K562 (cell line): ENCODE measurements at regions not wholly inside any gene's neighbourhood (a gene's known extent, or its start where the extent isn't known, plus 50 kb on each side); places are given as distances from the start of the nearest gene placed in this dataset.
A peak's percentile ranks its signal among the peaks of the same experiment; 100 is the strongest.

Source experiments
- CCAR2 ChIP-seq: fragments of 200-400 bp; formaldehyde crosslinking; IDR thresholded peaks from 2 replicates; pipeline ENCODE4 v1.6.1; 2017; ENCODE audit warnings: mild to moderate bottlenecking, low read depth, low read length
- EWSR1 ChIP-seq: fragments of 450-650 bp; IDR thresholded peaks from 2 replicates; pipeline ENCODE4 v1.6.1; 2018; ENCODE audit warnings: borderline replicate concordance, mild to moderate bottlenecking, low read depth, moderate library complexity; ENCODE audit not compliant: partially characterized antibody
- GTF2A2 ChIP-seq: IDR thresholded peaks from 2 replicates; pipeline ENCODE4 v1.6.1; 2016; ENCODE audit warnings: mild to moderate bottlenecking, missing genetic modification characterization, missing compliant biosample characterization
- GTF2F1 ChIP-seq: IDR thresholded peaks from 2 replicates; pipeline ENCODE4 v1.6.1; 2011; ENCODE audit warnings: low read depth, low read length, improper control_type of control experiment
- ILK ChIP-seq: fragments of 450-650 bp; IDR thresholded peaks from 2 replicates; pipeline ENCODE4 v1.6.1; 2016; ENCODE audit warnings: missing genetic modification characterization, low read depth, mild to moderate bottlenecking, missing compliant biosample characterization, moderate library complexity, borderline replicate concordance
- NR1H2 ChIP-seq: sonication (generic); formaldehyde crosslinking; IDR thresholded peaks from 2 replicates; pipeline ENCODE4 v1.4.0; 2020; ENCODE audit warnings: mild to moderate bottlenecking, missing genetic modification reagents
- ZNF589 ChIP-seq: fragments of 200-800 bp; sonication (Bioruptor generic); IDR thresholded peaks from 2 replicates; pipeline ENCODE4 v1.6.1; 2016; ENCODE audit warnings: low read depth, missing genetic modification characterization, missing compliant biosample characterization
- TF ChIP-seq, protein P1 (sequence below): IDR thresholded peaks from 3 replicates; pipeline ENCODE4 v1.6.1; 2011; ENCODE audit warnings: borderline replicate concordance, mild to moderate bottlenecking; ENCODE audit not compliant: insufficient read length, insufficient read depth
- TF ChIP-seq, protein P2 (sequence below), 2 experiments: fragments of 450-650 bp; conservative IDR thresholded peaks; 2 replicates each; pipeline ENCODE4 v1.6.1; 2017; ENCODE audit warnings: mild to moderate bottlenecking in 2 of 2, moderate library complexity in 2 of 2
- TF ChIP-seq, protein P3 (sequence below): sonication (generic); formaldehyde crosslinking; IDR thresholded peaks from 2 replicates; pipeline ENCODE4 v1.8.0; 2022; ENCODE audit warnings: mild to moderate bottlenecking, missing genetic modification reagents
- TF ChIP-seq, protein P4 (sequence below): sonication (generic); formaldehyde crosslinking; IDR thresholded peaks from 2 replicates; pipeline ENCODE4 v1.8.0; 2023; ENCODE audit warnings: mild to moderate bottlenecking, missing genetic modification reagents
- TF ChIP-seq, protein P5 (sequence below): fragments of 450-650 bp; formaldehyde crosslinking; IDR thresholded peaks from 2 replicates; pipeline ENCODE4 v1.4.0; 2022; ENCODE audit warnings: missing genetic modification characterization

DNA sequence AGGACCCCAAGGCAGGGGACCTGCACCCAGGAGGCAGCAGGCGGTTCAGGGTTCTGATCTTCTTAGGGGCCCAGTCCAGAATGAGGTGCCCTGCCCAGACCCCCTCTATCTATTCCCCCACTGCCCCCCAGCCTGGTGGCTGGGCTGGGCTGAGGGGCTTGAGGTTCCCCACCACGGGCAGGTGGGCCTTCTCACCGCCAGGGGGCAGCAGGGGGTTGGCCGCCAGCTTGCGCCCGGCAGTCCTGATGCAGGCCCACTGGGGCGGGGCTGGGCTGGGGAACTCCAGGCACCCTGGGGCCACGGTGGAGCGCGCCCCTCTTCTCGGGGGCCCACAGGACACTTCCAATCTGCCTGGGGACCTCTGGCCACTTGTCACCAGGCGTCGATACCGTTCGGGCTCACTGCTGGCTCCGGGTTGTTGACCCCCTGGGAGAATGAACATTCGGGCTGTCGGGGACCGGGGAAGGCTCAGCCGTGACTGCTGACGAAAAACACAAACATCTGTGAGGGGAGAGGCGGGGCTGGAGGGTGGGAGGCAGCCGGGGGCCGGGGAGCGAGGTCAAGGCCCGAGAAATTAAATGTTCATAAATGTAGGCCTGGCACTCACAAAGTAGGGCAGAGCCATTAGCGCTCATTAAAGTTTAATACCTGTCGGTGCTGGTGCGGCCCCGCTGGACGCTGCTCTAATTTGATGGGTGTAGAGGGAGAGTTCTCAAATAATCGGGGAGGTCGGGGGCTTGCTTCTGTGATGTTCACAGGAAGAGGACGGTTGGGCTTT is 219.3 kb upstream of the GSE1 start (continued):
- TF ChIP-seq, protein P1, sequence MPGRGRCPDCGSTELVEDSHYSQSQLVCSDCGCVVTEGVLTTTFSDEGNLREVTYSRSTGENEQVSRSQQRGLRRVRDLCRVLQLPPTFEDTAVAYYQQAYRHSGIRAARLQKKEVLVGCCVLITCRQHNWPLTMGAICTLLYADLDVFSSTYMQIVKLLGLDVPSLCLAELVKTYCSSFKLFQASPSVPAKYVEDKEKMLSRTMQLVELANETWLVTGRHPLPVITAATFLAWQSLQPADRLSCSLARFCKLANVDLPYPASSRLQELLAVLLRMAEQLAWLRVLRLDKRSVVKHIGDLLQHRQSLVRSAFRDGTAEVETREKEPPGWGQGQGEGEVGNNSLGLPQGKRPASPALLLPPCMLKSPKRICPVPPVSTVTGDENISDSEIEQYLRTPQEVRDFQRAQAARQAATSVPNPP = no peak
- TF ChIP-seq CCAR2 = no peak
- TF ChIP-seq ZNF589 (CRISPR knock-in tag) = no peak
- TF ChIP-seq, protein P2, sequence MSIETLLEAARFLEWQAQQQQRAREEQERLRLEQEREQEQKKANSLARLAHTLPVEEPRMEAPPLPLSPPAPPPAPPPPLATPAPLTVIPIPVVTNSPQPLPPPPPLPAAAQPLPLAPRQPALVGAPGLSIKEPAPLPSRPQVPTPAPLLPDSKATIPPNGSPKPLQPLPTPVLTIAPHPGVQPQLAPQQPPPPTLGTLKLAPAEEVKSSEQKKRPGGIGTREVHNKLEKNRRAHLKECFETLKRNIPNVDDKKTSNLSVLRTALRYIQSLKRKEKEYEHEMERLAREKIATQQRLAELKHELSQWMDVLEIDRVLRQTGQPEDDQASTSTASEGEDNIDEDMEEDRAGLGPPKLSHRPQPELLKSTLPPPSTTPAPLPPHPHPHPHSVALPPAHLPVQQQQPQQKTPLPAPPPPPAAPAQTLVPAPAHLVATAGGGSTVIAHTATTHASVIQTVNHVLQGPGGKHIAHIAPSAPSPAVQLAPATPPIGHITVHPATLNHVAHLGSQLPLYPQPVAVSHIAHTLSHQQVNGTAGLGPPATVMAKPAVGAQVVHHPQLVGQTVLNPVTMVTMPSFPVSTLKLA (conservative IDR thresholded peaks at IDR 0.05) = peak; percentile 37 to 62
- TF ChIP-seq EWSR1 = no peak
- TF ChIP-seq, protein P3, sequence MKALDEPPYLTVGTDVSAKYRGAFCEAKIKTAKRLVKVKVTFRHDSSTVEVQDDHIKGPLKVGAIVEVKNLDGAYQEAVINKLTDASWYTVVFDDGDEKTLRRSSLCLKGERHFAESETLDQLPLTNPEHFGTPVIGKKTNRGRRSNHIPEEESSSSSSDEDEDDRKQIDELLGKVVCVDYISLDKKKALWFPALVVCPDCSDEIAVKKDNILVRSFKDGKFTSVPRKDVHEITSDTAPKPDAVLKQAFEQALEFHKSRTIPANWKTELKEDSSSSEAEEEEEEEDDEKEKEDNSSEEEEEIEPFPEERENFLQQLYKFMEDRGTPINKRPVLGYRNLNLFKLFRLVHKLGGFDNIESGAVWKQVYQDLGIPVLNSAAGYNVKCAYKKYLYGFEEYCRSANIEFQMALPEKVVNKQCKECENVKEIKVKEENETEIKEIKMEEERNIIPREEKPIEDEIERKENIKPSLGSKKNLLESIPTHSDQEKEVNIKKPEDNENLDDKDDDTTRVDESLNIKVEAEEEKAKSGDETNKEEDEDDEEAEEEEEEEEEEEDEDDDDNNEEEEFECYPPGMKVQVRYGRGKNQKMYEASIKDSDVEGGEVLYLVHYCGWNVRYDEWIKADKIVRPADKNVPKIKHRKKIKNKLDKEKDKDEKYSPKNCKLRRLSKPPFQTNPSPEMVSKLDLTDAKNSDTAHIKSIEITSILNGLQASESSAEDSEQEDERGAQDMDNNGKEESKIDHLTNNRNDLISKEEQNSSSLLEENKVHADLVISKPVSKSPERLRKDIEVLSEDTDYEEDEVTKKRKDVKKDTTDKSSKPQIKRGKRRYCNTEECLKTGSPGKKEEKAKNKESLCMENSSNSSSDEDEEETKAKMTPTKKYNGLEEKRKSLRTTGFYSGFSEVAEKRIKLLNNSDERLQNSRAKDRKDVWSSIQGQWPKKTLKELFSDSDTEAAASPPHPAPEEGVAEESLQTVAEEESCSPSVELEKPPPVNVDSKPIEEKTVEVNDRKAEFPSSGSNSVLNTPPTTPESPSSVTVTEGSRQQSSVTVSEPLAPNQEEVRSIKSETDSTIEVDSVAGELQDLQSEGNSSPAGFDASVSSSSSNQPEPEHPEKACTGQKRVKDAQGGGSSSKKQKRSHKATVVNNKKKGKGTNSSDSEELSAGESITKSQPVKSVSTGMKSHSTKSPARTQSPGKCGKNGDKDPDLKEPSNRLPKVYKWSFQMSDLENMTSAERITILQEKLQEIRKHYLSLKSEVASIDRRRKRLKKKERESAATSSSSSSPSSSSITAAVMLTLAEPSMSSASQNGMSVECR = no peak
- TF ChIP-seq GTF2F1 = no peak
- TF ChIP-seq NR1H2 (CRISPR knock-in tag) = no peak
- TF ChIP-seq GTF2A2 (tag) = no peak
- TF ChIP-seq, protein P4, sequence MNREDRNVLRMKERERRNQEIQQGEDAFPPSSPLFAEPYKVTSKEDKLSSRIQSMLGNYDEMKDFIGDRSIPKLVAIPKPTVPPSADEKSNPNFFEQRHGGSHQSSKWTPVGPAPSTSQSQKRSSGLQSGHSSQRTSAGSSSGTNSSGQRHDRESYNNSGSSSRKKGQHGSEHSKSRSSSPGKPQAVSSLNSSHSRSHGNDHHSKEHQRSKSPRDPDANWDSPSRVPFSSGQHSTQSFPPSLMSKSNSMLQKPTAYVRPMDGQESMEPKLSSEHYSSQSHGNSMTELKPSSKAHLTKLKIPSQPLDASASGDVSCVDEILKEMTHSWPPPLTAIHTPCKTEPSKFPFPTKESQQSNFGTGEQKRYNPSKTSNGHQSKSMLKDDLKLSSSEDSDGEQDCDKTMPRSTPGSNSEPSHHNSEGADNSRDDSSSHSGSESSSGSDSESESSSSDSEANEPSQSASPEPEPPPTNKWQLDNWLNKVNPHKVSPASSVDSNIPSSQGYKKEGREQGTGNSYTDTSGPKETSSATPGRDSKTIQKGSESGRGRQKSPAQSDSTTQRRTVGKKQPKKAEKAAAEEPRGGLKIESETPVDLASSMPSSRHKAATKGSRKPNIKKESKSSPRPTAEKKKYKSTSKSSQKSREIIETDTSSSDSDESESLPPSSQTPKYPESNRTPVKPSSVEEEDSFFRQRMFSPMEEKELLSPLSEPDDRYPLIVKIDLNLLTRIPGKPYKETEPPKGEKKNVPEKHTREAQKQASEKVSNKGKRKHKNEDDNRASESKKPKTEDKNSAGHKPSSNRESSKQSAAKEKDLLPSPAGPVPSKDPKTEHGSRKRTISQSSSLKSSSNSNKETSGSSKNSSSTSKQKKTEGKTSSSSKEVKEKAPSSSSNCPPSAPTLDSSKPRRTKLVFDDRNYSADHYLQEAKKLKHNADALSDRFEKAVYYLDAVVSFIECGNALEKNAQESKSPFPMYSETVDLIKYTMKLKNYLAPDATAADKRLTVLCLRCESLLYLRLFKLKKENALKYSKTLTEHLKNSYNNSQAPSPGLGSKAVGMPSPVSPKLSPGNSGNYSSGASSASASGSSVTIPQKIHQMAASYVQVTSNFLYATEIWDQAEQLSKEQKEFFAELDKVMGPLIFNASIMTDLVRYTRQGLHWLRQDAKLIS (CRISPR knock-in tag) = peak; percentile 71; the same call in 1 of the 2 replicates
- TF ChIP-seq ILK = no peak
- TF ChIP-seq, protein P5, sequence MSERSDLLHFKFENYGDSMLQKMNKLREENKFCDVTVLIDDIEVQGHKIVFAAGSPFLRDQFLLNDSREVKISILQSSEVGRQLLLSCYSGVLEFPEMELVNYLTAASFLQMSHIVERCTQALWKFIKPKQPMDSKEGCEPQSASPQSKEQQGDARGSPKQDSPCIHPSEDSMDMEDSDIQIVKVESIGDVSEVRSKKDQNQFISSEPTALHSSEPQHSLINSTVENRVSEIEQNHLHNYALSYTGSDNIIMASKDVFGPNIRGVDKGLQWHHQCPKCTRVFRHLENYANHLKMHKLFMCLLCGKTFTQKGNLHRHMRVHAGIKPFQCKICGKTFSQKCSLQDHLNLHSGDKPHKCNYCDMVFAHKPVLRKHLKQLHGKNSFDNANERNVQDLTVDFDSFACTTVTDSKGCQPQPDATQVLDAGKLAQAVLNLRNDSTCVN (CRISPR knock-in tag) = no peak
